ENCODE measurements at regions not wholly inside any gene's neighbourhood (a gene's known extent, or its start where the extent isn't known, plus 50 kb on each side); places are given as distances from the start of the nearest gene placed in this dataset.
"Not testable (repeated sequence)": the region's sequence is repeated elsewhere in the genome, so short reads cannot be mapped to it uniquely, and the experiment has no call there.

GRCh38 chr12:94905749-94906148, 97.7 kb downstream of the NDUFA12 start:
- not testable (repeated sequence) for TF ChIP-seq CTCF, POLR2A (IDR thresholded peaks at IDR 0.05)
